GM21447 (cell line): ENCODE measurements at regions not wholly inside any gene's neighbourhood (a gene's known extent, or its start where the extent isn't known, plus 50 kb on each side); places are given as distances from the start of the nearest gene placed in this dataset.

Source experiments
- ATAC-seq: cut with Tn5 transposase; IDR thresholded peaks from one replicate; pipeline ENCODE4 v1.9.1; 2021; ENCODE audit not compliant: unreplicated experiment

DNA sequence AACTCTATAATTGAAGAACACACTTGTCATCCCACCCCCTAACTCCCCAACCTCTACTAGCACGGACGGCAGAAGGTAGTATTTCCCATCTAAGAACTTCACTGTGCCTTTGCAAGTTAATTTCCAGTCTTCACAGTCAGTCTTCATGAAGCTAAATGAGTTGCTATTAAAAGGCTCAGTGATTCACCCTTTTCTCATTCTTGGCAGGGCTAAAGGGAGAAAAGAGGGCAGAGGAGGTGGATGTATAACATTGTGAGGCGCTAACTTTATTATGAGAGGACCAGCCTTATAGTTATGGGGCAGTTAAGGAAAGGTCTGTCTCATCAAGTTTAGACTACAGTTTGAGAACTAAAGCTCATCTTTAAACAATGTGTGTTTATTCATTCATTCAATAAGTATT is 161.0 kb upstream of the S100G start:
- ATAC-seq = no peak

DNA sequence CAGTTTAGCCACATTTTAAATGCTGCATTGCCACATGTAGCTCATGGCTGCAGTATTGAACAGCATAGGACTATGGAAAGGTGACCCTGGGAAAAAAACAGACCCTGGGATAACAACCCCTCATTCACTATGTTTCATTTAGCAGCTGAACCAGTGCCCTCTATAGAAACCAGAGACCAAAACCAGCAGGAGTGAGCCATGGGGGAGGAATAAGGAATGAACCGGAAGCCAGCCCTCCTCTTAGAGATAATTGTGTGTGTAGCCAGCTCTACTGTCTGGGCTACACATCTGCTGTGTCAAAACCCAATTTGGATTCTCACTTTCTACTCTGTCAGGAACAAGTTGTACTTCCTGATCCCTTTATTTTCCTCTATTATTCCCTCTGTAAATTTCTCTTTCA is 158.5 kb upstream of the S100G start:
- ATAC-seq = no peak

GRCh38 chrX:16496175-16496574 is 153.8 kb upstream of the S100G start:
- no peak for ATAC-seq

- ATAC-seq = no peak
Measured at GRCh38 chrX:16511796-16512776, 137.9 kb upstream of the S100G start.

- ATAC-seq = no peak
Measured at GRCh38 chrX:16516232-16516876, 133.6 kb upstream of the S100G start.

GRCh38 chrX:16517039-16517605 is 132.8 kb upstream of the S100G start:
- ATAC-seq = no peak

DNA sequence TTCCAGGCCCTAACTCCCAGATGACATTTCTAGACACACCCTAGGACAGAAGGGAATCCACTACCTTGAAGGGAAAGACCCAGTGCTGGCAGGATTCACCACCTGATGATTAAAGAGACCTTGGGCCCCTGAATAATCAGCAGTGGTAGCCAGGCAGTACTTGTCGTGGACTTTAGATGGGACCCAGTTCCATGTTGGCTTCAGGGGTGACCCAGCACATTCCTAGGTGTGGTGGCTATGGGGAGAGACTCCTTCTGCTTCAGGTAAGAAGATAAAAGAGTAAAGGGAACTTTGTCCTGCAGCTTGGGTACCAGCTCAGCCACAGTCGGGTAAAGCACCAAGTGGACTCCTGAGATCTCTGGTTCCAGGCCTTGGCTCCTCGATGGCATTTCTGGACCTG is 131.8 kb upstream of the S100G start:
- ATAC-seq = no peak

DNA sequence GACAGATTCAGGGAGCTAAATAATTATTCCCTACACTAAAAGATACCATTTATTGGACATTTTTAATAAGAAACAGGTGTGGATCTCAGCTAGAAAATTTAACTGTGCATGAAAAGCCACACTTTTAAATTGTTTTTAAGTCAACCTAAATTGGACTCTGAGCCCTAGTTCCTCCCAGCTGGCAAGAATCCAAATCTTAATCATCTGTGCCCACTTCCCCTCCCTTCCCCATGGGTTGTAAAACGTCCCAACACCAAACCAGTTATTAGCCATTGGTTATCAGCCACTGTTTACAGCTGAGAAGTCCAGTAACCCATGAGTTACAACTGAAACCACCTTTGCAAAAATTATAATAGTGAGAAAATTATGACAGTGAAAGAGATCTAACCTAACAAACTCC is 125.6 kb upstream of the S100G start:
- no peak for ATAC-seq

DNA sequence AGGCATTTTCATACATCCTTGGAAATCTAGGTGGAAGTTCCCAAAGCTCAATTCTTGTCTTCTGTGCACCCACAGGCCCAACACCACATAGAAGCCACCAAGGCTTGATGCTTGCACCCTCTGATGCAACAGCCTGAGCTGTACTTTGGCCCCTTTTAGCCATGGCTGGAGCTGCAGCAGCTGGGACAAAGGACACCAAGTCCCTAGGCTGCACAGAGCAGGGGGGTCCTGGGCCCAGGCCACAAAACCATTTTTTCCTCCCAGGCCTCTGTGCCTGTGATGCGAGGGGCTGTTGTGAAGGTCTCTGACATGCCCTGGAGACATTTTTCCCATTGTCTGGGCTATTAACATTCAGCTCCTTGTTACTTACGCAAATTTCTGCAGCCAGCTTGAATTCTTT is 124.0 kb upstream of the S100G start:
- ATAC-seq = no peak

GRCh38 chrX:16528620-16529019 is 121.3 kb upstream of the S100G start:
- no peak for ATAC-seq
